GM21423 (cell line): ENCODE measurements at regions not wholly inside any gene's neighbourhood (a gene's known extent, or its start where the extent isn't known, plus 50 kb on each side); places are given as distances from the start of the nearest gene placed in this dataset.
"Not testable (repeated sequence)": the region's sequence is repeated elsewhere in the genome, so short reads cannot be mapped to it uniquely, and the experiment has no call there.

Source experiments
- ATAC-seq: cut with Tn5 transposase; IDR thresholded peaks from one replicate; pipeline ENCODE4 v1.9.1; 2021; ENCODE audit warnings: mild to moderate bottlenecking, moderate library complexity; ENCODE audit not compliant: unreplicated experiment

DNA sequence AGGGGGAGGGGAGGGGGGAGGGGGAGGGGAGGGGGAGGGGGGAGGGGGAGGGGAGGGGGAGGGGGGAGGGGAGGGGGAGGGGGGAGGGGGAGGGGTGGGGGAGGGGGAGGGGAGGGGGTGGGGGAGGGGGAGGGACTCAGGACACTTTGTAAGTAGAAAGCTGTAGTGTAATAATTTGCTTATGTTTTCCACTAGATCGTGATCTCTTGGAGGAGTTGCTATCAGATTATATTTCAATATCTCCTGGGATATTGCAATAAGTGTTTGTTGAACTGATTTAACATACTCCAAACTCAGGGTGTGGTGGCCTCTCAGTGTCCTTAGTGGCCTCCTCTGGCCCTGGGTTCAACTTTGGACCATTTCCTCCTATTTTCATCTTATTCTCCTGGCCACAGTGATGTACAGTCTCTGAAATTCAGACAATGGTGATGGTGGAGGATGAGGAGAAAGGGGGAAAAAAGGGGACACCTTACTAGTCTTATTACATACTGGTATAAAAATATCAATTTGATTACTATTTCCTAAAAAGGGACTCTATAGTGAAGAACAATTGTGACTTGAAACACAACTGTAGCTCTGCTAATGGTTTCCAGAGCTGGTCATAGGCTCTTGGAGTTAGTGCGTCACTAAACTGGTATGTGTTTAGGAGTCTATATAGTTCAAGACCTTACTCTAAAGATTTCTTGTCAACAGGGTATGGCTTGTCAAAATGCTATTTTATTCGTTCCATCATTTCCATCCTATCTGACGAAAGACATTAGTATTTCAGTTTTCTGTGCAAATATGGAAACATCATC lies 89.6 kb downstream of the DDX1 start:
- ATAC-seq = no peak

DNA sequence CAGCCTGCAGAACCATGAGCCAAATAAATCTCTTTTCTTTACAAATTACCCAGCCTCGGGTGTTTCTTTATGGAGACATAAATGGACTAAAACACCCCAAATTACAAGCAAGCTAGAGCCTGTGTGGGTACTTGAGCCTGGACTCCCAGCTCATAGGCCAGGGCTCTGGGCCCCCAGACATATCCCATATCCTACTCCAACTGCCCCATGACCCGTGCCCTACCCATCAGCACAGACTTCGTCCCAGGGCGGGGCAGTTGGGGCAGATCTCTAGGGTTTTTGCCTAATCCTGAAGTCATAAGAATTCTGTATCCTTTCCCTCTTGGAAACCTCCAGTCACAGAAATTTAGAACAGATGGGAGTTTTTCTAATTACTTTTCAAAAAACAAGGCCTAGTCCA lies 90.7 kb downstream of the DDX1 start:
- no peak for ATAC-seq

DNA sequence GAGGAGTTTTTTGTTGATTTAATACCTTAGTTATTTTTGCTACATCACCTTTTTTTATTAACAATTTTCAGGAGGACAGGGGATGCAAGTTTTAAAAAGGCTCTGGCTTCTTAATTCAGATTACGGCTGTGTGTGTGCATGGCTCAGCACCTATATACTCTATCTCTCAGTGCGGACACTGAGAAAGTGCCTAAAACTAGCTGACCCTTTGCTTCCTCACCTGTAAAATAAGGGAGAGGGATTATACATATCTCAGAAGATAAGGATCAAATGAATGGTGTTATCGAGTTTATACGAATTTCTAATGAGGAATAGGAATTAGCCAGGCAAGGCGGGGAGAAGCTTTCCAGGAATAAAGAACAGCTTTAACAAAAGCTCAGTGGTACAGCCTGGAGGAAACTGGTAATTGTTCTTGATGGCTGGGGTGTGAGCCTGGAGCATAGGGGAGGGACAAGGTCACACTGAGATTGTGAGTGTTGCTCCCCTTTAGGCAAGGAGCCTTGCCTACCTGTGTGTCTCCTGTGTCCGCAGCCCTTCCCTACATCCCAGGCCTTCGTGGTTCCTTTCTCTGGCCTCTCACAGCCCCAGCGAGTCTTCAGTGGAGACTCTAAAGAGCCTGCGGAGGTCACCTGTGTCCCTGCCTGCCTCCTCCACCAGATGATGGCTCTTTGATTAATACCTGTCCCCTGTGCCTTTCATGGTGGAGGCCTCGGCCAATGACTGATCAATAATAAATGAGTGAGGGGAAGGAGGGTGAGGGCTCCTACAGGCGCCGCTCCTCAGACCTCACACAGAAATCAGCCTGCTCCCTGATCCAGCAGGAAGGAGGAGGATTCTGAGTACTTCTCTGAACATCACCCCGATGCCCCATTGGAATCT lies 92.7 kb downstream of the DDX1 start:
- ATAC-seq = no peak

DNA sequence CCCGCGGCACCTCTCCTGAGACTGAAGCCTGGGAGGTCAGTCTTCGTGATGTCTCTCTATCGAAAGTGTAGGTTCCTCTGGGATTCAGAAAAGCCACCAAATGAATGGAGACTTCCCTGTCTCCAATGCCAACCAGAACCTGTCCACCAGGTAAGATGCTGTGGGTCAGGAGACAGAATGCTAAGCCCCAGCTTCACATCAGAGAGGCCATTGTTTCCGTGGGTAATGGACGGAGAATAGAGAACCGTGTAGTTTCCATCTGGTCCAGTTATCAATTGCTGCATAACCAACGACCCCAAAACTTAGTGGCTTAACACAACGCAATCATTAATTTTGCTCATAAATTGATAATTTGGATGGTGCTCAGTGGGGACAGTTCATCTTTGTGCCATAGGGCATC lies 93.5 kb downstream of the DDX1 start:
- ATAC-seq = no peak

DNA sequence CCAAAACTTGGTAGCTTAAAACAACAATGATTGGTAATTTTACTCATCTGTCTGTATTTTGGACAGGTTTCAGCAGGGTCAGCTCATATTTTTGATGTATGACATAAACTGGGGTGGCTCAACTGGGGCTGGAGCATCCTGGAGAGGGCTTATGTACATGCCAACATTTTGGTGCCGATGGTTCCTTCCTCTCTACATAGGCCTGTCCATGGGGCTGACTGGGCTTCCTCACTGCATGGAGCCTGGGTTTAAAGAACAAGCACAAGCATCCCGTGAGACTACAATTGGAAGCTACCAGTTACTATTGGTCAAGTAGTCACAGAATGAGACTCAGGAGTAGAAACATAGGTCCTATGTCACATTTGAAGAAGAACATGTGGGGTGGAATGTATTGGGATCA lies 95.0 kb downstream of the DDX1 start:
- ATAC-seq = no peak

DNA sequence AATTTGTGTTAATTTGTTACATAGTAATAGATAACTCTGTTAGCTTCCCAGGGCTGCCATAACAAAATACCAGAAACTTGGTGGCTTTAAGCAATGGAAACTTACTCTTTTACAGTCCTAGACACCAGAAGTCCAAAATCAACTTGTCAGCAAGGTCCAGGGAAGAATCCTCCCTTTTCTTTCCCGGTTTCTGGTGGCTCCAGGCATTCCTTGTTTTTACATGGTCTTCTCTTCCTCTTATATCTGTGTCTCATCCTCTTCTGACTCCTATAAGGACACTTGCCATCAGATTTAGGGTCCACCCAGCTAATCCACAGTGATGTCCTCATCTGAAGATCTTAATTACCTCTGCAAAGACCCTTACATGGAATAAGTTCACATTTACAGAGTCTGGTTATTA lies 95.6 kb downstream of the DDX1 start:
- ATAC-seq = no peak

DNA sequence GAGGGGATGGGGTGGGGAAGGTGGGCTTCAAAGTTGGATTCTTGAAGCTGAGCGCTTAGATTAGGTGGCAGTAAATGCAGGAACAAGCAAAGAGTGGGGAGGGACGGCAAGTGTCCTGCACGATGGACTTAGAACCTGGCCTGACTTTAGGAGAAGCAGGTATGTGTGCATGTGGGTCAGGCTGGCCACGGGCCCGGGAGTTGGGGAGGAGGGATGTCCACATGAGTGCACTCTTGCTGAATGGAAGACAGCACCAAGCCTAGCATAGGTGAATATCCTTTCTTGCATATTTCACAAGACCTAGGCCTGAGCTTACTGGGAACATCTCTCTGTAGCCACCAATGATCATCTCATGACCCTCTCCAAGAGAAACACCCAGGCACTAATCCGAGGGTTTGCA lies 96.1 kb downstream of the DDX1 start:
- no peak for ATAC-seq

DNA sequence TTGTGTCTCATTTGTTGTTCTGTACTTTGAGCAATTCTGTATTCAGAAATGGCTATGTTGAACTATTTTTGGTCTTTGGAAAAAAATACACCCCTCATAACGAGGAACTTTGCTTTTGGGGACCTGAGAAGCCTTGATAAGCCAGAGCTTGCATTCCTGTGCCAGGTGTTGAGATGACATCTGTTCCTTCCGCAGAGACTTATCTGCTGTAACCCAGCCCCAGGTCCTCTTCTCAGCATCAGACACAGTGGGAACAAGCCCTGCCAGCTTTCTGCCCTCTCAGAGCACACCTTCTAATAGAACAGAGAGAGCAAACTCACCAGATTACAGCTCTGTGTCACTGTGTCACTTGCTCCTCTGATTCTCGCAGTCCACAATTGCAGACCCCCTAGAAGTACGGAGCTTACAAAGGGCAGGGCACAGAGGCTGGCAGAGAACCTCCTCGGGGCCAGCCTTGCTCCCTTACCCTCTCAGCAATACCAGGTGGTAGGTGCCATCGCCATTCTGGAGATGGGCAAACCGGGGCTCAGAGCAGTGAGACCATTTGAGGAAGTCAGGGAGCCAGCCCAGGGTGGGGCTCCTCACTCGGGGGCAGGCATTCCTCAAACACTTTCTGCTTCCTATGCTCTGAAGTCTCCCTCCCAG lies 97.4 kb downstream of the DDX1 start:
- ATAC-seq = no peak

DNA sequence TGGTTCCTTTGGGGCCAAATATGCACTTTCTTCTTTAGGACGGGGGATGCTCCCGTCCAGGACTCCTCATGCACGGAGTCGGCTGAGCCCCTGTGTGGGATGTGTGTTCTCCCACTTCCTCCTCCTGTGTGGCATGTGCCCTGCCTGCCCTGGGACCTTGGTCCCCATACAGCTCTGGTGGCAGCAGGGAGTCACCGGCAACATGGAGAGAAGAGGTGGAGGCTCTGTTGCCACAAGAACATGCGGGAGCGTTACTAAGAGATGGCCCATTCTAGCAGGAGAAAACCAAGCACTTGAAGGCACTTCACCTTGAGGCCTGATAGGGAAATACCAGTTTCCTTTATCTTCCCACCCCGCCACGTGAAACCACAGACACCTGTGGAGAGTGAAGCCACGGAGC lies 98.0 kb downstream of the DDX1 start:
- no peak for ATAC-seq

DNA sequence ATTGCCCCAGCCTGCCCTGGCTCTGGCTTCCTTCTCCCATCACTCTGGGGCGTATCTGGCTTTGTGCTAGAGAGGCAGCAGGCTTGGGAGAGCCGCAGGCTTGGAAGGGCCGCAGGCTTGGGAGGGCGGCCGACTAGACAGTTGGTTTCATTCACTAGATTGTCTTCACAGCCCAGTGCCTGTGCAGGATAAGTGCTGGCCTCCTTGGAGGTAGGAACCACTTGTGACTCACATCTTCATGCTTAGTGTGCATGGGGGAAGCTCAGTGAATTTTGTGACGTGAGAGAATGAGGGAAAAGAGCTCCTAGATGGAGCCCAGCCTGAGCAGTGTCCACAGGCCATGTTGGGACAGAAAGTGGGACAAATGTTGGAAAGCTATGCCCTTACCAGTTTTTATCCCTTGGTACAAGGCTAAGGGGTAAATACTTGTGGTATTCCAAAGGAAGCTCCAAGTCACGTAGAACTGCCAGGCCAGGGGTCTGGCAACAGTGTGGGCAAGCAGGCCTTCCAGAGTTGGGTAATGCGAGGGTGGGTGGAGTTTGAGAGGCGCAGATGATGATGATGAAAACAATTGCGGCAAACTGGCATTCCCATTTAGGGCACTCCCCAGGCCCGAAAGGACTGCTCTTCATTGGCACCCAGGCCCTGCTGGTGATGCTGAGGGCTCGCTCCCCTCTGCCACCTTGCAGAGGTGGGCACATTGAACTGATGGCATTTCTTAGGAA lies 100.1 kb downstream of the DDX1 start:
- no peak for ATAC-seq

DNA sequence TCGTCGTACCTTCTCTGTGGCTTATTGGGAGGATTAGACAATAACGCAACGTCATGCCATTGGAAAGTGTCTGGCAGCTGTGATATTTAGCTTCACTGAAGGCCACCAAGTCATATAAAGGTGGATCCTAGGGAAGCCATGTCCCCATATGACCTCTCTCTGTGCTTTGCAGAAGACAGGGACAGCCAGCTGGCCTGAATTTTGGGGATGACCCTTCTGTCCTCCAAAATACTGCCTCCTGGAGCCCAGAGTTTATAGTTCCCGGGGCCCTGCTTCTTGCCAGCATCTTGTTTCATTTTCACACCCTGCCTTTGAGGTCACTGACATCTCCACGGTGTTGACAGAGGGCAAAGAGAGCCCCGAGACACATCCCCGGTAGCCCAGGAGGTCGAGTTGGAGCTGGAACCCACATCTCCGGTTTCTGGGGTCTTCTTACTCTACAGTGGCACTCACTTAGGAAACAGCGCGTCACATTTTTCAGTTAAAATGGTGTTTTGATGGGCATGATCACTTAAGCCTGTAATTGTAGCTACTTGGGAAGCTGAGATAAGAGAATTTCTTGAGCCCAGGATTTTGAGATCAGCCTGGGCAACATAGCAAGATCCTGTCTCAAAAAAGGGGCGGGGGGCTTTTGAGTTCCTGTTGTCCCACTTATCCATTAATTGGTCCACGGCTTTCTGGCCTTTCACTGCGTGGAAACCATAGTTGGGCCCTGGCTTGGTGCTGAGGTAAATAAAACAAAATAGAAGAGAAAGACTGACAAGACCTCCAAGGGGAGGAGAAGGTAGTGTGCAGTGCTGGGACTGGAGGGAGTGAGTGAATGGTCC lies 101.1 kb downstream of the DDX1 start:
- ATAC-seq = no peak

DNA sequence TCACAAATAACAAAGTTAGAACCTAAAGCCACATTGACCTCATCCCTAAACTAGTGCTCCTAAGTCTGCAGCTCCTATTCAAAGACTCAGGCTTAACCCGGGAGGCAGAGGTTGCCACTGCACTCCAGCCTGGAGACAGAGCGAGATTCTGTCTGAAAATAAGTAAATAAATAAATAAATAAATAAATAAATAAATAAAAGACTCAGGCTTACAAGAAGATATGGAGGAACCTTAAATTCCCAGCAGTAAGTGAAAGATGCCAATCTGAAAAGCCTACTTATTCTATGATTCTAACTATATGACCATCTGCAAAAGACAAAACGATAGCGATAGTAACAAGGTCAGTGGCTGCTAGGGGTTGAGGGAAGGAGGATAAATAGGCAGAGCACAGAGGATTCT lies 101.7 kb downstream of the DDX1 start:
- no peak for ATAC-seq

DNA sequence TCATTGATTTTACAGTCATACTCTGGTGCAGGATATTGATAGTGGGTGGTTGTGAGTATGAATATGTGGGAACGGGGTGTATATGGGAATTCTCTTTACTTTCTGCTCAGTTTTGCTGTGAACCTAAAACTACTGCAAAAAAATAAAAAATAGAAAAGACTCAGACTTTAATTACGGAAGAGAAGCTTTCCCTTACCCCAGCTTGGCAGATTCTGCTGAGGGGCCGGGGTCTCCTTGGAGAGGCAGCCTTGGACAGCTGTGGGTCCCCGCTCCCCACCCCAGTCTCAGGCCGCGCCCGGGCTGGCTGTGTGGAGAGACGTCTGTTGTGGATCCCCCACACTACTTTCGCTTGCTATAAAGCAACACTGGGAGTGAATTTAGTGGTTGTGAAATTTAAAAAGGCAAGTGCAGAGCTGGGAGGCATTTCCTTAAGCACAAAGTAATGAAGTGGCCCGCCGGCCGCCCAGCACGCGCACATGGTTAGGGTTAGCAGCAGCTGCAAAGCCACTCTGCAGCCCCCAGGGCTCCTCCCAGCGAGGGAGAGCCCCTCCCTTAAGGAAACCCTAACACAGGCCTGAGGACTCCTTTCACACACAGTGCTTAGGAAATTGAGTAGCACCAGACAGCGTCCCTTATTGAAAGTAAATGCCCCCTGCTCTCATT lies 102.4 kb downstream of the DDX1 start:
- ATAC-seq = no peak

DNA sequence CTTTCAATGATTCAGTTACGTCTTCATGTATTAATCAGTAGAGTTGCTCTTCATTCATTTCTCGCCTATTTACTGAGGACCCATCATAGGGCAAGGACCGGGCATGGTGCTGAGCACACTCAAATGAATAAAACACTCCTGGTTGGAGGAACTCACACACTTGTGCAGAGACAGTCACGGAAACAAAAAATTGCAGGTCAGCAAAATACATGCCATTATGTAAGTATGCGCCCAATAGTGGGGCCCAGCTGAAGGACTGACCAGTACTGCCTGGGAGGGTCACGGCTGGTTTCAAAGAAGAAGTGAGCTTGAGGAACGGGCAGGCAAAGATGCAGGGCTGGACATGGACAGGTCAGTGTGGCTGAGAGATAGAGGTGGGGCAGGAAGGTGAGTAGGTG lies 102.9 kb downstream of the DDX1 start:
- ATAC-seq = no peak

DNA sequence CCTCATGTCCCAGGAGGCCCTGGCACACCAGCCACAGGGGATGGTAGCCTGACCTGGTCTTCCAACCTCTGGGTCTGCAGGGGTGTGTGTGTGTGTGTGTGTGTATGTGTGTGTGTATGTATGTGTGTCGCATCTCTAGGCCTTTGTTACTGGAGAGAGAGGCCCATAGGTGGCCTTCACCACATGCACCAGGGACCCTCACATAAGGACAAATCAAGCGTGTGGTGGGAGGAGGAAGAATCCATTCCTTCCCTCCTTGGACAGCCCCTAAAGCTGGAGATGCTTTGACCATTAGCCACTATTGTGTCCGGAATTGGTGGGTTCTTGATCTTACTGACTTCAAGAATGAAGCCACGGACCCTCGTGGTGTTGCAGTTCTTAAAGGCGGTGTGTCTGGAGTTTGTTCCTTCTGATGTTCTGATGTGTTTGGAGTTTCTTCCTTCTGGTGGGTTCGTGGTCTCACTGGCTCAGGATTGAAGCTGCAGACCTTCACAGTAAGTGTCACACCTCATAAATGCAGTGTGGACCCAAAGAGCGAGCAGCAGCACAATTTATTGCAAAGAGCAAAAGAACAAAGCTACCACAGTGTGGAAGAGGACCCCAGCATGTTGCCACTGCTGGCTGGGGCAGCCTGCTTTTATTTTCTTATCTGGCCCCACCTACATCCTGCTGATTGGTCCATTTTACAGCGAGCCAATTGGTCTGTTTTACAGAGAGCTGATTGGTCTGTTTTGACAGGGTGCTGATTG lies 104.1 kb downstream of the DDX1 start:
- ATAC-seq = no peak

DNA sequence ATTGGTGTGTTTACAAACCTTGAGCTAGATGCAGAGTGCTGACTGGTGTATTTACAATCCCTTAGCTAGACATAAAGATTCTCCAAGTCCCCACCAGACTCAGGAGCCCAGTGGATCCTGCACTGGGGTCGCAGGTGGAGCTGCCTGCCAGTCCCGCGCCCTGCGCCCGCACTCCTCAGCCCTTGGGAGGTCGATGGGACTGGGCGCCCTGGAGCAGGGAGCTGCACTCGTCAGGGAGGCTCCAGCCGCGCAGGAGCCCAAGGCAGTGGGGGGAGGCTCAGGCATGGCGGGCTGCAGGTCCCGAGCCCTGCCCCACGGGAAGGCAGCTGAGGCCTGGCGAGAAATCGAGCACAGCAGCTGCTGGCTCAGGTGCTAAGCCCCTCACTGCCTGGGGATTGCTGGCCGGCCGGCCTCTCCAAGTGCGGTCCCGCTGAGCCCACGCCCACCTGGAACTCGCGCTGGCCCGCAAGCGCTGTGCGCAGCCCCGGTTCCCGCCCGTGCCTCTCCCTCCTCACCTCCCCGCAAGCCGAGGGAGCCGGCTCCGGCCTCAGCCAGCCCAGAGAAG lies 105.0 kb downstream of the DDX1 start:
- ATAC-seq = not testable (repeated sequence)

DNA sequence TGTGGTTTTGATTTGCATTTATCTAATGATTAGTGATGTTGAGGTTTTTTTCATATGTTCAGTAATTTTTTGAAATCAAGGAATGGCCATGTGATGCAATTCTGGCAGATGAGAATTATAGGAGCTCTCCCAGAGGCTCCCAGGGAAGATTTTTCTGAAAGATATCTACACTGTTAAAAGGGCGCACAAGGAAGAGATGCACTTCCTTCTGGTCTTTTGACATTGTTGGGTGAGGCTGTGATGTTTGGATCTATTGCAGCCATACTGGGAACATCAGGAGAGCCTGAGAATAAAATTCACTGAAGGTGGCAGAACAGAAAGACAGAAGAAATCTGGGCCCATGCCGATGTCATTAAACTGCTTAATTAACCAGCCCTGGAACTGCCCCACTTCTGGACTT lies 108.5 kb downstream of the DDX1 start:
- ATAC-seq = no peak

DNA sequence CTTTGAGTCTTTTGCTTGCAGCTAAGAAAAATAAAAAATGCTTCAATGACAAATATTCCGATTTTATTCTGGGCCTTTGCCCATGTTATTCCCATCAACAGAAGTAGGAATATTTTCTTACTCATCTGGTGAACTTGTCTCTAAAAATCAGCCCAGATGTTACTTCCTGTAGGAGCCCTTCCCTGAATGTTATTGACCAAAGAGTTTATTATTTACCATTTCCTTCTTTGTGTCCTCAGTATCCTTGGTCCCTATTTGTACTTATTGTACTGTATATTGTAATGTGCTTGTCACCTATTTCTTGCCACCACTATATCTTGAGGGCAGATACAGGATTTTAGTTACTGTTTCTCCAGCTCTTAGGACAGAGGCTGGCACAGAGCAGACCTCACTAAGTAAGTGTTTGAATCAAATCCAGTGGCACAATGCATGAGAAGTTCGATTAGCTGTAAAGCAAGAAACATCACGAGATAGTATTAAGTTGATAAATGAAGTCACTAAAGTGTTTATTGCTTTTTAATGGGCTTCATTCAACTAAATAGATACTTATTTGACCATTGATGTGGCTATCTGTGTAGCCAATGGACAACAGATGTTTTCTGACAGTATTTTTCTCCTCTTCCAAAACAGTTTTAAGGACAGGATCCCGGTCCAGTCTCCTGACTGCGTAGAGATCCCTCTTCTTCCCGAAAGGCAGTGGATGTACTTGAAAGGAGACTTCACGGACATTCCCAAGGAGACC lies 109.1 kb downstream of the DDX1 start:
- no peak for ATAC-seq
